GM18861 (cell line): ENCODE measurements at regions not wholly inside any gene's neighbourhood (a gene's known extent, or its start where the extent isn't known, plus 50 kb on each side); places are given as distances from the start of the nearest gene placed in this dataset.

Experiments used
- ATAC-seq: cut with Tn5 transposase; IDR thresholded peaks from one replicate; pipeline ENCODE4 v1.9.1; 2021; ENCODE audit not compliant: unreplicated experiment

DNA sequence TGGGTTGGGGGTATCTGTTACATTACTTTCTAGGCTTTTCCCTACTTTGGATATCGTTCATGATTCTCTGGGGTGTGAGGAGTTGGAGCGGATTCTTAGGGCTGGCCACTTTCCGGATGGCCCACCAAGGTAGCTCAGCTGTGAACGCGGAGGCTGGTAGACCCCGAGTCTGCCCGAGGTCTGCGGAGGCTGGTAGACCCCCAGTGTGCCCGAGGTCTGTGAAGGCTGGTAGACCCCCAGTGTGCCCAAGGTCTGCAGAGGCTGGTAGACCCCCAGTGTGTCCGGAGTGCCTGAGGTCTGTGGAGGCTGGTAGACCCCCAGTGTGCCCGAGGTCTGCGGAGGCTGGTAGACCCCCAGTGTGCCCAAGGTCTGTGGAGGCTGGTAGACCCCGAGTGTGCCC is 99.2 kb upstream of the ZNF469 start:
- ATAC-seq: no peak

DNA sequence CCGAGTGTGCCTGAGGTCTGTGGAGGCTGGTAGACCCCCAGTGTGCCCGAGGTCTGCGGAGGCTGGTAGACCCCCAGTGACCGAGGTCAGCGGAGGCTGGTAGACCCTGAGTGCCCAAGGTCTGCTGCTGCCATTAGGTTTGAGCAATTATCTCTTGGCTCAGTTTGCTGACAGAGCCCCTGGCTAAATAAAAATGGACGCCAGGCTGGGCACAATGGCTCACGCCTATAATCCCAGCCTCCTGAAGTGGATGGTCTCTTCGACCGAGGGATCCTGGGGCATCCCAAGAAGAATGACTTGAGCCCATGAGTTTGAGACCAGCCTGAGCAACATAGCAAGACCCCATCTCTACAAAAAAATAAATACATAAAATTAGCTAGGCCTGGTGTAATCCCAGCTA is 98.7 kb upstream of the ZNF469 start:
- ATAC-seq: no peak

DNA sequence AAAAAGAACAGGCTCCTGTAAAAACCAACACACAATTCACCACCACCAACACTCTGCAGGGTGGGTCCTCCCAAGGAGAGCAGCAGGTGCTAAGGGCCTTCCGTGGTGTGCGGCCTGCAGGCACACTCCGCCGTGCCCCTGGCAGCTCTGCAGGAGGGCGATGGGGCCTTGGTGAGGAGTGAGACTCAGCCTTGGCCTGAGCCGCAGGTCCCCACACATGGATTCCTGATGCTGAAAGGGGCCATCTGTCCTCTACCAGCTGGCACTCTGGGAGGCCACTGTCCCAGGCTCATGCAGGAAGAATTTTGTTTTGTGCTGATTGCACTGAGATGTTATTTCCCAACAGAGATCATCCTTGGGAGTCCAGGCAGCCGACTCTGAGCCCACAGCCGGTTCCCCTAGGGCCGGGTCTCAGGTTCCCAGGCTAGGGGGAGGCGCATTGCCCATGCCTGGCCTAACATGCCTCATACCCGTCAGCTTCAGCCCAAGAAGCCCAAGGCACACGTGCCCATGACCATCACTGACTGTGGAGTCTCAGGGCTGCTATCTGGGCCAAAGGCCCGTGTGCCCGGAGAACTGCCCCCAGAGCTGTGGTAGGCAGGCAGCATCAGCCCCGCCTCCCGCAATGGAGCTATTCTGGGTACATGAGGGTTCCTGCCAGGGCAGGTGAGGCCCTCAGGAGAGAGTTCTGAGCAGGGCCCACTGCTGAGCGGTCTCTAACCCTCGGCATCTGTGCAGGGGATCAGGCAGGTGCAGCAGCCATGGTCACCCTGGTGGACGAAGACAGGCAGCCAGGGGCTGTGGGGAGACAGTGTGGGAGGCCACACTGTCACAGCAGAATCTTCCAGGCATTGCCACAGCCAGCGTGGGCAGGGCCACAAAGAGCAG is 97.9 kb upstream of the ZNF469 start:
- no peak for ATAC-seq

DNA sequence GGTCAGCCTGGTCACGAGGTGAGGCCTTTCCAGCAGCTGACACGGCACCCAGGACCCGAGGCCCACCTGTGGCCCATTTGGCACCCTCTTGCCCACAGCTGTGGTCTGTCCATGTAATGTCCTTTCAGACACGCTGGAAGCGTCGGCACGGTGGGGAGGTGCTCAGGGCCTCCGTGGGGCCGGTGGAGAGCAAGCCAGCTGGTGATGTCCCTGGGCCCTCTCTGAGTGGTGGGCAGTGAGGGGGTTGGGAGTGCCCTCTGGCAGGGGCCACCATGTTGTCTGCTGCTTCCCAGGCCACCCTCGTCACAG is 97.3 kb upstream of the ZNF469 start:
- ATAC-seq: no peak

DNA sequence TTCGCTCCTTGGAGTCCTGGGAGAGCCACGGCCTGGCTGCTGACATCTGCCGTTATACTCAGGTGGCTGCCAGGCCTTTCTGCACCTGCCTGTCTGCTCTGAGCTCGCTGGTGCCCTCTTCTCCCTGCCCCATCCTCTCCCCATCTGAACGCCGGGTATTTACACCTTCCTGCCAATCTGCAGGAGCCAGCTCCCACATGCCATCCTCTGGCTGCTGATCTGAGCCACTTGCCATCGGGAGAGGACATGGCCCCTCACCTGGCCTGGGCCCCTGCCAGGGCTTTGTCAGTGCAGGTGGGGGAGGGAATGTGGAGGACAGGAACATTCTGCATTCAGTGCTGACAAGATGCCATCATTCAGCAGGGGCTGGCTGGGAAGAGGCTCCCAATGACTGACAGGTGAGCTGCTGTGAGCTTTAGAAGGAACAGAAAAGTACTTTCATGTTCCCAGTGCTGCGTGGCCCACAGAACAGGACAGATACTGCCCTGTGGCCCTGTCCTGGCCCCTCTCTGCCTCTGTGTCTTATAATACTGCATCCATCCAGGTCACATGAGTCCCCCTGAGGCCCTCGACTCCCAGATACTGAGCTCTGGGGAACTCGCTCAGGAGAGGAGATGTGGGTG is 96.3 kb upstream of the ZNF469 start:
- ATAC-seq: no peak

DNA sequence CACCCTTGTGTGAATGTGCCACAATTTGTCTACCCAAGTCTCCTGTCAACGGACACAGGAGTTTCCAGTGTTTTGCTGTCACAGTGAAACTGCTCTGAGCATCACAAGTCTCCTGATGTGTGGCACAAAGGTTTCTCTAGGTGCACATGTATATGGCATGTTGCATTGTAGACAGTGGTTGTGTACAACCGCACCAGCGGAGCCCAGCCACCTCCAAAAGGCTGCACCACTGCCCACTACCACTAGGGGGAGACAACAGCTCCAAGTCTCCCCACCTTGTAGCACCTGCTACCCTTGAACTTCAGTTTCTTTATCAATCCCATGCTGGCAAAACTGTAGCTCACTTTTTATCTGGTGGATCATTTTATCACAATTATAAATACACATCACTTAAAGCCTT is 95.5 kb upstream of the ZNF469 start:
- no peak for ATAC-seq

DNA sequence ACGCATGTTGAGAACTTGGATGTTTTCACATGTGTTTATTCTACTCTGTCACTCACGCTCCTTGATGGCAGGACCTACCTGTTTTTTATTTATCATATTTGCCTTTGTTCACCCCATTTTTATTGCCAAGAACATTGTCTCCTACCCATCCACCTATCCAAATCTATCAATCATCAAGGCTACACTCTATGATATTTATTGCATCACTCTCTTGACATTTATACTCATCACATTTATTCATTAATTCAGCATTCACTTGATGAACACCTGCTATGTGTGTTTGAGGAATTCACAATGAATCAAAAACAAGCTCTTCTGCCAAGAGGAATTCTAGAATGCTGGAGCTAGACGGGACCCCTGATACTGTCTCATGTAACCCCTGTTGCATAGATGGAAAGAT is 94.5 kb upstream of the ZNF469 start:
- ATAC-seq: no peak

DNA sequence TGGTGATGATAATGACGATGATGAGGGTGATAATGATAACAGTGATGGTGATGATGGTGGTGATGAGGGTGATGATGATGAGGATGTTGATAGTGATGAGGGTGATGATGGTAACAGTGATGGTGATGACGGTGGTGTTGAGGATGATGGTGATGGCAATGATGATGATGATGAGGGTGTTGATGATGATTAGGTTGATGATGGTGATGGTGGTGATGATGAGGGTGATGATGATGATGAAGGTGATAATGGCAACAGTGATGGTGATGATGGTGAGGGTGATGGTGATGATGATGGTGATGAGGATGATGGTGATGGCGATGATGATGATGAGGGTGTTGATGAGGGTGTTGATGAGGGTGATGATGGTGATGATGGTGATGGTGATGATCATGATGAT is 93.8 kb upstream of the ZNF469 start:
- ATAC-seq: no peak

DNA sequence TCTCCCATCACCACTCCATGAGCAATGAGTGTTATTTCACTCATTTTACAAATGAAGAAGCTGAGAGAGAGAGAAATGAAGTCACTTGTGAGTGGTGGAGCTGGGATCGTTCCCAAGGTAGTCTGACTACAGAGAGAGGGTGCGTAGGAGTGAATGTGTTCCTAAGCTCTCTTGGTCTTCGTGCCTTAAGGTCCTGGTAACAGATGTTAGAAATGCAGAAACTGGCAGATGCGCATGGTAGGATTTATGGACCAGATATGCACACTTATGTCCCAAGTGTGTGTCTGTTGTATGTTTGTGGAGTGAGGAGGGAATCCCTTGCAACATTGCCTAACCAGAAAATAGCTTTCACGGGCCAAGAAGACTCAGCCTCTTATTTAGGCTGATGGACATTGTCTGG is 93.2 kb upstream of the ZNF469 start:
- ATAC-seq: no peak

DNA sequence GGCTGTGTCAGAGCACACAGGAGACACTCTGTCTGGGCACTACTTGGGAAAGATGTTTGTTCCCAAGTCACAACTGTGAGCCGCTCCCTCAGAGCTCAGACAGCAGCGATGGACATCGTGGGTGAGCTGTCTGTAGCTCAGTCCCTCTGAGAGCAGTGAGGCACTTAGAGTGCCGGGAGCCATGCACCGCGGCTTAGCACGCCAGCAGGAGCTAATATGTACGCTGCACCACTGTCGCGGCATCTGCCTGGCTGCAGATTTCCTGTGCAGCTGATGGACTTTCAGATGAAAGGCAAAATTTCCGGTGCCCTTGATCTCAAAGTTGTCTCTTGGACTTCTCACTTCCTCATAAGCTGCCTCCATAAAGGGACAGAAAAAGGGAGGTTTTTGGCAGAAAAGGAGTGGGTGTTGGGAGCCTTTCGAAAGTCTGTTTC is 92.8 kb upstream of the ZNF469 start:
- no peak for ATAC-seq

DNA sequence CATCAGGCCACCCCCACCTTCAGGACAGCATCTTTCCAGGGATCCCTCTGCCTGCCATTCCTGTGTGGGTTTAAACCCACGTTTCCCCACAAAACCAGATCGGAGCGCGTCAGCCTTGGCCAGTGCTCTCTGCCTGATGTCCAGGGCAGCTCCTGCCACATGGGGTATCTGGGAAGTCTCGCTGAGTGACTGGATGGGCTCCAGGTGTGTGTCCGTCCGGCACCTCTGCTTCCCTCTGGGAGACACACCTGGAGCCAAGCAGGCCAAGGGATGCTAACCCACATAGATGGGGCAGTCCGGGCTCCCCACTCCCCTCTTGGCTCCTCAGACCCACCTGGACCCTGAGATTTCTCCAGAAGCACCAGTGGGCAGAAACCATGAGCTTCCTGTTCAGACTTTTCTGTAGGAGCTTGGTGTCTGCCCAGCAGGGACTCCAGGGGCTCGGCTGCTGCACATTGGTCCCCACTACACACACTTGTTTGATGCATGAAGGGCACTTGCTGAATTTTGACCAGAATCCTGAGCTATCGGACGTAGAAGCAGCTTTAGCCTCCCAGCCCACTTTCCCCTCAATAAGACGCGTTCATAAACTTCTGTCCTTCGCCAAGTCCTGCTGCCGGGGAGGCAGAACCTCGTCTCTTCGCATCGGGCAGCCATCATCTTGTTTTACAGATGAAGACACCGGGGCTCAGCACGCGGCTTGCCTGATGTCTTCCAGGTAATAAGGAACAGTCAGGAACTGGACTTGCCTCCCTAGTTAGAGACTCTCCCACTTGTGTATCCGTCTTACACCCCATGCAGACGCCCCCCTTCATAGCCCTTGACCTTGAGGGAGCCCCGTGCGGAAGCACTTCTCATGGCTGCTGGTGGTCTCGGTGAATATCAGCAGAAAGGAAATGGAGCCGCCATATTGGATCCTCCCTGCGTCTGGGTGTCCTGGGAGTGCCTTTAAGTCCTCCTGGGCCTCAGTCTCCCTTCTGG is 91.6 kb upstream of the ZNF469 start:
- ATAC-seq: no peak

DNA sequence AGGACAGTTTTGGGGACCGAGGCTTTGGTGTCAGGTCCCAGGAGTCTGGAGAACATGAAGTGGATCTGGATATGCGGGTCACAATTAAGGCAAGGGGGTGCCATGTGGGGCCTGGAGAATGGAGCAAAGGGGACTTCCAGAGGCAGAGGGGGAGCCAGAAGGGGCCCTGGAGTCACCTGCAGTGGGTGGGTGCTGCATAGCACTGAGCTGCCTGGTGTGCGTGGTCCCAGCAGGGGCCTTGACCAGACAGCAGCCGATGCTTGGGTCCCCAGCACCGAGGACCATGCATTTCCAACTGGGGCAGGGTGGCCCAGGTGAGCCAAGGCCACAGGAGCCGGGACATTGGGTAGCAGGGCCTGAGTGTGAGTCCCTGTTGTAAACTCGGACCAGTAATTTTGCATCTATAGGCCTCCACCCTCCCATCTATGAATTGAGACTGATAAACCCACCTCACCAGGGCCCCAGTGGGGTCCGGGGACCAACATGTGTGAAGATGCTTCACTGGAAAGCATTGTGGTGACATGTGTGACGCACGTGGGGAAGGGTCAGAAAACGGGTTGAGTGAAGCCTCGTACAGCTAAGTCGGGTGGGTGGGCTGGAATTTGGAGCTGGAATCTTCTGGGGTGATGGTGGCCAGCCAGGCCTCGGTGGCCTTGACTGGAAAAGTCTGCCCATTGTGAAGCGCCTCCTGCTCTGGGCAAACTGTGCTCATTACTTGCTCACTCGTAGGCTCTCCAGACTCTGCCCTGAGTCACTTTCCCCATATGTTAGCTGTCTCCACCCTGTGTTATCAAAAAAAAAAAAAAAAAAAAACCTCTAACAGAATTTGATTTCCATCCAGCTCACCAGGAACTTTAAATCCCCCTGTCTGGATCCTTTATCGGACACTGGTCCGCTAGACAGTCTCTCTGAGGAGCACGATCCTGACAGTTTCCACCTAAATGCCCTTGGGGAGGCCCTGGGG is 90.5 kb upstream of the ZNF469 start:
- ATAC-seq: no peak

DNA sequence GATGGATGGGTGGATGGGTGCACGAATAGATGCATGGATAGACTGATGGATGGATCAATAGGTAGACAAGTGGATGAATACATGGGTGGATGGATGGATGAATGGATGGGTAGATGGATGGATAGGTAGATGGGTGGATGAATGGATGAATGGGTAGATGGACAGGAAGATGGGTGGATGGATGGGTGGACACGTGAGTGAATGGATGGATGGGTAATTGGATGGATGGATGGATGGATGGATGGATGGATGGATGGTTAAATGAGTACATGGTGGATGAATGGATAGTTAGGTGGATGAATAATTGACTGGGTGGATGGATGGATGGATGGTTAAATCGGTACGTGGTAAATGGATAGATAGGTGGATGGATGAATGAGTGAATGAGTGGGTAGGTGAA is 89.7 kb upstream of the ZNF469 start:
- ATAC-seq: no peak

DNA sequence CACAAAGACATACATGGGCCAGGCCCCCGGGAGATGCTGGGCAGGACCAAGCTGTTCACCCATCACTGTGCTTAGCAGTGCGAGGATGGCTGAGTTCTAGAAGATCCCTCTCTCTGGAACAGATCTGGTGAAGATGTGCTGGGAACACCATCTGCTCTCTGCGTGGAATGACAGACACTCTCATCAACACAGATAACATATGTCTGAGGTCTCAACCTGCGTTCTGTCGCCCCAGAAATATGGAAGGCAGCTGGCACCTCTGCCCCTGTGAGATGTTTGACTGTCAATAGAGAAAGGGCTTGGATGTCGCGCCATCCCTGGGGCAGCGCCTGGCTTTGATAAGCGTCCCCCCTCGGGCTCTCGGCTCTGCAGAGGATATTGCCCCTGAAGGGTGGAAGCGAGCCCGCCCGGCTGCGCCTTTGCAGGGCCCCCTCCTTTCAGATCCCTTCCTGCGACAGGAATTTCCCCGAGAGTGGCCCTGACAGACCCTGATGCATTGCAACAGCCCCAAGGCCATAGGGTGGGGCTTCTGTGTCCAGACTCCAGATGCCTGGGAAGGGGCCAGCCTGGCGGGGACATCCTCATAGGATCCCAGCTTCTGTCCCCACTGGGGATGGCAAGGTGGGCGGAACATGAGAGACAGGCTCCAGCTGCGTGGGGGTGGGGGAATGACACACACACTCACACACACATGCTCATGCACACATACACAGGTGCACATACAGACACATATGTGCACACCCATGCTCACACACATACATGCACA is 86.9 kb upstream of the ZNF469 start:
- no peak for ATAC-seq

DNA sequence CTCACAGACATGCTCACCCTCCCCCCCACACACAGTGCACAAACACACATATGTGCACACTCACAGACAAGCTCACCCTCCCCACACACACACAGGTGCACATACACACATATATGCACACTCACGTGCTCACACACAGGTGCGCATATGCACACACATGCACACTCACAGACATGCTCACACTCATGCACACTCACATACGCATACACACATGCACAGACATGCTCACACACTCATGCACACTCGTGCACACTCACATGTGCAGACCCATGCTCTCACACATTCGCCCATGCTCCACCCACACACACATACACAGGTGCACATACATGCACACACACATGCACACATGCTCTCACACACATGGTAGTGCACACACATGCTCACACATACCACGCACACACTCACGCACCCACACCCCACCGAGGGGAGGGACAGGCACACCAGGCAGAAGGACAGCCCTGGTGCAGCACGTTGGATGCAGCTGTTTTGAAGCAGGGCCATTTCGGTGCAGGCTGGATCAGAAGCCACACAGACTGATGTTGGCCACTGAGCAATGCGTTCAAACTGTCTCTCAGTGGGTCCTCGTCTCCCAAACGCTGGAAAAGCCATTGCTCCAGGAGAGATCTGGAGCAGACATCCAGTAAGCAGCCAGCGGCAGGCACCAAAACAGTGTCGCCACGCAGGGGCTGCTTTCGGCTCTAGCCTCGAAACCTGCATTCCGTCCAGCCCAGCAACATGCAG is 86.2 kb upstream of the ZNF469 start:
- no peak for ATAC-seq

DNA sequence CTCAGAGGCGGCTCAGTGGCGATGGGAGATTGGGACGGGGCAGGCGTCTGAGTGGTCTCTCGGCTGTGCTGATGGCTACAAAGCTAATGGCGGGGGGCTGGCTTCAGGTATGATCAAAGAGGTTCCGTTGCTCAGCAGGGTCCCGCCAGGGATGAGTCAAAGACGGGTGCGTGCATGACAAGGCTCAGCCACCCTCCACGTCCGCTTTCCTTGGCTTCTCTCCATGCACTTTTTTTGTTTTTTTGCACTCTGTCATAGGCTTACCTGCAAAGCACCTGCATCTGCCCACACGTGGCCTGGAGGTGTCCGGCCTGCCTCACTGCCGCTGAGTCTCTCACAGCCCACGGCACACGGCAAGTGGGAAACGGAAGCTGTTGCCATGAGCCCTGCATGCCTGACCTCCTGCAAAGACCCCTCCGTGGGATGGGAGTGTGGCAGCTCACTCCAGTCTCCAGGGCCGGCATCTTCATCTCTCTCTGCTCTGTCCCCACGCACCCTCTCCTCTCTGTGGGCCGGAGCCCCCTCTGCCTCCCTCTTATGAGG is 85.5 kb upstream of the ZNF469 start:
- ATAC-seq: no peak

DNA sequence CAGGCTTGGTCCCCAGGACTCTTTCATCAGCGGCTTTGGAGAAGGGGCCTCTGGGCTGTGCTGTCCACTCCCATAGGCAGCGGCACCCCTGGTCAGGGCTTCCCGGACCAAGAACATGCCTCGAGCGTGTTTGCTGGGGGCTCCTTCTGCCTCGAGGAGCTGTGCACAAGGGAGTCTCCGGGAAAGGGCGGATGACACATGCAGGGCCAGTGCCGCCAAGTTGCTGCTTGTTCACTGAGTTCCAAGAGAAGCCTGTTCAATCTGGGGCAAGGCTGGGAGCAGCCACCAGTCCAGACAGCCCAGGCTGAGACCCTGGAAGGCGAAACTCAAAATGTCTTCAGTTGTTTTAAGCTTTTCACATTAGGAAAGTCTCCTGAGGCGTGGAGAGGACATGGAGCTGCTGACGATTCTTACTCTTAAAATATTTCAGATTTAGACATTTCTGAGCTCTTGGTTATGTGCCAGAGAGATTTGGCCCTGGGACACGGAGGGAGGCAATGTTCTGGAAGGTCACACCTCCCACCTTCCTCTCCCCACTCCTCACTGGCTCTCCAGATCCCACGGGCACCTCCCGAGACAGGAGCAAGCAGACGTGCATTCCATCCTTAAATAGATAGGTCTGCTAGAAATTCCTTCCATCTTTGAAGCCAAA is 84.5 kb upstream of the ZNF469 start:
- no peak for ATAC-seq
